Endodermal cell (in vitro differentiated cells): ENCODE measurements at regions not wholly inside any gene's neighbourhood (a gene's known extent, or its start where the extent isn't known, plus 50 kb on each side); places are given as distances from the start of the nearest gene placed in this dataset.
"Not testable (repeated sequence)": the region's sequence is repeated elsewhere in the genome, so short reads cannot be mapped to it uniquely, and the experiment has no call there.

ENCODE experiments used
- DNase-seq: peaks from one replicate; pipeline ENCODE4 v3.0.0-alpha.2; 2017
- H3K27ac ChIP-seq: 2 replicates; pipeline ENCODE4 v1.5.1; 2013; ENCODE audit warnings: mild to moderate bottlenecking, low read depth, low read length, moderate library complexity
- H3K27me3 ChIP-seq: 2 replicates; pipeline ENCODE4 v1.6.1; 2013; ENCODE audit warnings: mild to moderate bottlenecking, low read length, moderate library complexity; ENCODE audit not compliant: insufficient read depth, control insufficient read depth, poor library complexity, severe bottlenecking
- H3K36me3 ChIP-seq: 2 replicates; pipeline ENCODE4 v1.7.0; 2013; ENCODE audit warnings: mild to moderate bottlenecking, low read length, moderate library complexity; ENCODE audit not compliant: control insufficient read depth, insufficient read depth
- H3K4me1 ChIP-seq: one replicate; pipeline ENCODE4 v1.7.0; 2013; ENCODE audit warnings: low read length; ENCODE audit not compliant: control insufficient read depth, insufficient read depth
- H3K4me3 ChIP-seq: 2 replicates; pipeline ENCODE4 v1.5.1; 2013; ENCODE audit warnings: mild to moderate bottlenecking, low read length, moderate library complexity
- H3K9ac ChIP-seq: 2 replicates; pipeline ENCODE4 v1.6.1; 2013; ENCODE audit warnings: mild to moderate bottlenecking, low read length, moderate library complexity; ENCODE audit not compliant: poor library complexity, severe bottlenecking; ENCODE audit errors: extremely low read depth
- H3K9me3 ChIP-seq: 2 replicates; pipeline ENCODE4 v1.6.1; 2013; ENCODE audit warnings: mild to moderate bottlenecking, low read length, moderate library complexity; ENCODE audit not compliant: control insufficient read depth
- H3K27ac Mint-ChIP-seq: 2 replicates; pipeline ENCODE4 v1.8.0; 2020; ENCODE audit warnings: mixed read lengths
- H3K27me3 Mint-ChIP-seq: 2 replicates; pipeline ENCODE4 v1.8.0; 2021; ENCODE audit warnings: mild to moderate bottlenecking, mixed read lengths; ENCODE audit not compliant: insufficient read depth
- H3K36me3 Mint-ChIP-seq: 2 replicates; pipeline ENCODE4 v1.8.0; 2020; ENCODE audit warnings: low read depth, mixed read lengths
- H3K4me1 Mint-ChIP-seq: 2 replicates; pipeline ENCODE4 v1.8.0; 2020; ENCODE audit warnings: mixed read lengths
- H3K4me3 Mint-ChIP-seq: 2 replicates; pipeline ENCODE4 v1.8.0; 2020; ENCODE audit warnings: mild to moderate bottlenecking, moderate library complexity, mixed read lengths
- H3K9me3 Mint-ChIP-seq: 2 replicates; pipeline ENCODE4 v1.8.0; 2020; ENCODE audit warnings: mild to moderate bottlenecking, mixed read lengths
- CTCF ChIP-seq: fragments of 200-600 bp; sonication (generic); conservative IDR thresholded peaks from 2 replicates; pipeline ENCODE4 v1.5.0; 2021; ENCODE audit warnings: antibody characterized with exemption, mild to moderate bottlenecking
- WGBS, 2 experiments: methylation state at CpG; one replicate each; pipeline versions ENCODE4 v1.1.5 to v1.1.7; 2013; ENCODE audit warnings: missing lambda C conversion rate in 2 of 2, mixed read lengths in 1 of 2; ENCODE audit not compliant: insufficient coverage in 1 of 2, insufficient read length in 1 of 2; 5-methylcytosine and 5-hydroxymethylcytosine counted together

GRCh38 chr6:170142559-170142958 is 148.3 kb downstream of the DLL1 start:
- TF ChIP-seq CTCF: no peak
- Mint-ChIP-seq H3K9me3 (peaks cover 30% of the 10 kb centered on the region), H3K27ac (no peak overlapping the region), H3K4me3 (no peak overlapping the region), H3K4me1 (no peaks in the 10 kb centered on the region), H3K27me3 (peaks cover 12% of the 10 kb centered on the region), H3K36me3 (no peaks in the 10 kb centered on the region)
- Histone ChIP-seq H3K9ac (no peak overlapping the region), H3K36me3 (no peaks in the 10 kb centered on the region), H3K9me3 (no peaks in the 10 kb centered on the region), H3K27ac (no peak overlapping the region), H3K4me1 (no peaks in the 10 kb centered on the region), H3K4me3 (no peak overlapping the region), H3K27me3 (no peaks in the 10 kb centered on the region)
- WGBS, 2 experiments: 90 to 93% methylated on average over 4 to 7 of the region's 7 CpGs
- DNase-seq: peak; percentile 13

- H3K4me3 ChIP-seq, H3K4me1 ChIP-seq, H3K36me3 ChIP-seq, H3K9ac ChIP-seq, H3K4me3 Mint-ChIP-seq, H3K9me3 ChIP-seq, DNase-seq, H3K4me1 Mint-ChIP-seq, H3K36me3 Mint-ChIP-seq, H3K27me3 Mint-ChIP-seq, H3K27ac Mint-ChIP-seq, H3K27me3 ChIP-seq, H3K27ac ChIP-seq: not testable (repeated sequence)
- WGBS, 2 experiments: 82 to 95% methylated on average over 5 to 10 of the region's 10 CpGs
- H3K9me3 Mint-ChIP-seq: peaks cover 32% of the 10 kb centered on the region
Measured at GRCh38 chr6:170141061-170141460, 149.8 kb downstream of the DLL1 start.

- Histone ChIP-seq H3K36me3 (no peaks in the 10 kb centered on the region), H3K4me3 (no peak overlapping the region), H3K9me3 (no peaks in the 10 kb centered on the region), H3K27ac (no peak overlapping the region), H3K27me3 (no peaks in the 10 kb centered on the region), H3K4me1 (no peaks in the 10 kb centered on the region), H3K9ac (no peak overlapping the region)
- Mint-ChIP-seq H3K27me3 (peaks cover 8% of the 10 kb centered on the region), H3K27ac (no peak overlapping the region), H3K36me3 (no peaks in the 10 kb centered on the region), H3K9me3 (peaks cover 40% of the 10 kb centered on the region), H3K4me3 (no peak overlapping the region), H3K4me1 (no peaks in the 10 kb centered on the region)
- no peak for DNase-seq
- no peak for TF ChIP-seq CTCF
- 87 to 97% methylated on average over 10 to 13 of the region's 13 CpGs for WGBS, 2 experiments
Measured at GRCh38 chr6:170140129-170140528, 150.7 kb downstream of the DLL1 start.

GRCh38 chr6:170139531-170139930 is 151.3 kb downstream of the DLL1 start:
- H3K36me3 Mint-ChIP-seq: no peaks in the 10 kb centered on the region
- 87 to 89% methylated on average over 20 to 22 of the region's 22 CpGs for WGBS, 2 experiments
- no peaks in the 10 kb centered on the region for H3K27me3 ChIP-seq
- H3K4me3 ChIP-seq: no peak overlapping the region
- no peaks in the 10 kb centered on the region for H3K36me3 ChIP-seq
- TF ChIP-seq CTCF: no peak
- no peak overlapping the region for H3K27ac ChIP-seq
- H3K4me3 Mint-ChIP-seq: no peak overlapping the region
- peak; percentile 26 for DNase-seq
- peaks cover 39% of the 10 kb centered on the region for H3K9me3 Mint-ChIP-seq
- H3K27ac Mint-ChIP-seq: no peak overlapping the region
- H3K9me3 ChIP-seq: no peaks in the 10 kb centered on the region
- H3K4me1 Mint-ChIP-seq: no peaks in the 10 kb centered on the region
- no peaks in the 10 kb centered on the region for H3K4me1 ChIP-seq
- H3K9ac ChIP-seq: no peak overlapping the region
- H3K27me3 Mint-ChIP-seq: peaks cover 4% of the 10 kb centered on the region

GRCh38 chr6:170139046-170139445 is 151.8 kb downstream of the DLL1 start:
- WGBS, 2 experiments: 92 to 94% methylated on average over 19 to 24 of the region's 24 CpGs
- not testable (repeated sequence) for H3K9me3 ChIP-seq, H3K4me3 ChIP-seq, H3K36me3 Mint-ChIP-seq, H3K27ac ChIP-seq, H3K4me3 Mint-ChIP-seq, H3K36me3 ChIP-seq, H3K9ac ChIP-seq, H3K4me1 ChIP-seq, H3K4me1 Mint-ChIP-seq, H3K27me3 Mint-ChIP-seq, H3K27me3 ChIP-seq, DNase-seq, H3K27ac Mint-ChIP-seq
- peaks cover 40% of the 10 kb centered on the region for H3K9me3 Mint-ChIP-seq
